ENCODE measurements at regions not wholly inside any gene's neighbourhood (a gene's known extent, or its start where the extent isn't known, plus 50 kb on each side); places are given as distances from the start of the nearest gene placed in this dataset.
A peak's percentile ranks its signal among the peaks of the same experiment; 100 is the strongest.
"Not testable (repeated sequence)": the region's sequence is repeated elsewhere in the genome, so short reads cannot be mapped to it uniquely, and the experiment has no call there.

GRCh38 chr4:160365383-160365782 is 1262.5 kb downstream of the RAPGEF2 start:
- DNase-seq, result peak; percentile 11

DNA sequence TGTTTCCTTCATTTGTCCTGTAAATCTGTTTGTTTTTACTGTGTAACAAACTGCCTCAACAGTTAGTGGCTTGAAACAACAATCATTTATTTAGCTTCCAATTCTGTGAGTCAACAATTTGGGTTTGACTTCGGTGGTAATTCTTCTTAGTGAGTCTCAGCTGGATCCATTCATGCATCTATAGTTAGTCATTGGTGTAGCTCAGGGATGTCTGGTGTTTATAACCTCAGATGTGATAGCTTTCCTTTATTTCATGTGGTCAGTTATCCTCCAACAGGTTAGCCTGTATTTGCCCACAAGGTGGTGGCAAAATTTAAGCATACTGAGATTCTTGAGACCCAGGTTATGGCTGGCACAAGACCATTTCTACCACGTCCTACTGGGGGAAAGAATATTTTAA is 1267.2 kb downstream of the RAPGEF2 start:
- DNase-seq, result no peak

DNA sequence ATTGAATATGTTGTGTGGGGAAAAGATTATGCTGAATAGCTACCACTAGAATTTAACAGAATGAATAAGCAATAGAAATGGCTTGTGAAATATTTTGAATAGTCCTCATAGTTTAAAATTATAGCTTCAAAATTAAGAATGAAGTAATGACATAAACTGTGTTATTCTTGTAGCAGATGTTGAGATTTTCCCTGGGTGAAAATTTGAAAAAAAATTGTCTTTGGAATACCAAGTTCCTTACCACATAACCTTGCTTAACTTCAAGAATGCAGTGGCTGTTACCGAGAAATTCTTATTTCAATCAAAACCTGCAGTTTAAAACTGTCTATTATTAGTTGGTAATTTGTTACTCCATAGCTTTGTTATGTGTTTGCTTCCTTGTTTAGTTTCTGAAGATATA is 1268.6 kb downstream of the RAPGEF2 start:
- DNase-seq, result no peak

- DNase-seq, result no peak
Measured at GRCh38 chr4:160372390-160372789, 1269.5 kb downstream of the RAPGEF2 start.

DNA sequence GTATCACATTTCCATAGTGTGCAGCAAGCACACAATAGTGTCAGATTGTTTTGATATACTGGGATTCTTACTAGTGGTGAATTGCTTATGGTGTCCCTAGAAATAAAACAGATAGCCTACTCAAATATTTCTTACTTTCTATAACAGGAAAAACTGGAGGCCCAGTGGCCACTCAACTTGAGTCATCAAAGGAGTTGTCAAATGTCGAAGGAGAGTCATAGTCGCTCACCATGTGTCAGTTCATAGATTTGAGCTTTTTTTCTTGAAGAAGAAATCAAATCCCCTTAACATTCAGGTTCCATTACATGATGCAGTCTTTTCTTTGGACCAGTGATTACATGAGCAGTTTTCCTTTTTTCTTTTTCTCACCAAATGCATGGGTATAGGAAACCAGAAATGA is 1271.0 kb downstream of the RAPGEF2 start:
- DNase-seq, result no peak

GRCh38 chr4:160375772-160376452 is 1273.0 kb downstream of the RAPGEF2 start:
- no peak for DNase-seq

DNA sequence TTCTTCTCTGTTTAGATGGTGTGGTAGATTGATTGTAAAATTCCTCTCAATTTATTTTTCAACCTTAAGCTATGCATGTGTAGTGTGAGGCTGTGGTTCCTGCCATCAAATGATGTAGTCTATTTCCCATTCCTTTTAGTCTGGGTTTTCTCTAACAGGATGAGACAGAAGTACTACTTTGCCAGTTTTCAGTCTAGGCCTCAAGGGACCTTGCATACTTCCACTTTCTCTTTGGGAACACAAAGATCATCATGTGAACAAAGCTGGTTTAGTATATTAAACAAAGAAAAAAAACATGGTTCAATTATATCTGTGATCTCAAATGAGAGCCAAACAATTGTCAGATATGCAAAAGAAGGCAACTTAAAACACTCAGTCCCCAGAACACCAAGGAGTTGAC is 1284.0 kb downstream of the RAPGEF2 start:
- no peak for DNase-seq

DNA sequence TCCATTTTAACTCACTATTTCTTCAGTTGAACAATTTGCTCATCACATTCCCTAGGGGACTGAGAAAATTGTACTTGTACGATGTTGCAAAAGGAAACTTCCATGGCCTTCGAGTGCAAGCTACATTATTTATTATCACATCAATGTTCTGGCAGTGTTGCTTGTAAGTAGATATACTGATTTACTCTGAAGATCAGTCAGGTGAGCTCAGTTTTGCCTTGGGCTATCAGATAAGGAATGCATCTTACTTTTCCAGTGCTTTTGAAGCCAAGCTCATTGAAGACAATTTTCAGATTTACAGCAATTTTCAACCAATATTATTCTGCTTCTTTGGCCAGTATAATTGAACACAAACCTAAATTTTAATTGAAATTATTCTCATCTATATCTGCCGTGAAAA is 1296.9 kb downstream of the RAPGEF2 start:
- DNase-seq, result no peak

GRCh38 chr4:160403081-160403480 is 1300.2 kb downstream of the RAPGEF2 start:
- no peak for DNase-seq

- DNase-seq, result no peak
Measured at GRCh38 chr4:160406263-160406825, 1303.5 kb downstream of the RAPGEF2 start.

DNA sequence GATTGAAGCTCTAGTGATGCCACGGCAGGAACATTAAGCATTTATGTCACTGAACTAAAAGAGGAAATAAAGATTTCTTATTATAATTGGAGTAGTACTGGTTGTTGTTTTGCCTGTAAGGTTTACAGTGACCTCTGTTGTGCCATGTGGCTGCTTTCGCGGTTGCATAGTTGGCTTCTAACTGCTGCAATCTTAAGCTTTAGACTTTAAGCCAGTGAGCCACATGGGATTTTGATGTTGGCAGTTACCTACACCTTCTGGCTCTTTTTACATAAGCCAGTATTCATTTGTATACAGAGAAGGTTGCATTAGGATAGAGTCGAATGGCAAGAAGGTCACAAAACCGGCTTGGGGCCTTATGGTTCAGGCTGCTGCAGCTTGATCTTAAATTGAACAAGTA is 1311.6 kb downstream of the RAPGEF2 start:
- peak; percentile 88 for DNase-seq

- DNase-seq, result no peak
Measured at GRCh38 chr4:160423879-160424451, 1321.1 kb downstream of the RAPGEF2 start.

- no peak for DNase-seq
Measured at GRCh38 chr4:160426233-160426632, 1323.4 kb downstream of the RAPGEF2 start.

DNA sequence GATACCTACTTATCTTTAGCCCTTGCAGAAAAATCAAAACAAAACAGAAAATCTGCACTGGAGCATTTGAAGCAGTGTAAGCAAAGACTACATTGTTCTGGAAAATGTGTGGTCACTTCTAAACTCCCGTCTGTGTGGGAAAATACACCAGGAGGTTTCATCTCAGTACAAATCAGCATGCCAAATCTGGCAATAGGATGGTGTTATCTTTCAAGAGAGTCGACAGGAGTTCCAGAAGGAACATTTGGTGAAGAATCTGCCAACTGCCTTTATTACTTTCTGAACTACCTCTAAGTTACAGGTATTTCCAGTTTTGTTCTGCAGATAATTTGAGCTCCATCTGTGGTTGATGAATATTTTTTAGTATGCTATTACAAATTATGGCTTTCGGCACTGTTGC is 1348.0 kb downstream of the RAPGEF2 start:
- DNase-seq, result no peak

DNA sequence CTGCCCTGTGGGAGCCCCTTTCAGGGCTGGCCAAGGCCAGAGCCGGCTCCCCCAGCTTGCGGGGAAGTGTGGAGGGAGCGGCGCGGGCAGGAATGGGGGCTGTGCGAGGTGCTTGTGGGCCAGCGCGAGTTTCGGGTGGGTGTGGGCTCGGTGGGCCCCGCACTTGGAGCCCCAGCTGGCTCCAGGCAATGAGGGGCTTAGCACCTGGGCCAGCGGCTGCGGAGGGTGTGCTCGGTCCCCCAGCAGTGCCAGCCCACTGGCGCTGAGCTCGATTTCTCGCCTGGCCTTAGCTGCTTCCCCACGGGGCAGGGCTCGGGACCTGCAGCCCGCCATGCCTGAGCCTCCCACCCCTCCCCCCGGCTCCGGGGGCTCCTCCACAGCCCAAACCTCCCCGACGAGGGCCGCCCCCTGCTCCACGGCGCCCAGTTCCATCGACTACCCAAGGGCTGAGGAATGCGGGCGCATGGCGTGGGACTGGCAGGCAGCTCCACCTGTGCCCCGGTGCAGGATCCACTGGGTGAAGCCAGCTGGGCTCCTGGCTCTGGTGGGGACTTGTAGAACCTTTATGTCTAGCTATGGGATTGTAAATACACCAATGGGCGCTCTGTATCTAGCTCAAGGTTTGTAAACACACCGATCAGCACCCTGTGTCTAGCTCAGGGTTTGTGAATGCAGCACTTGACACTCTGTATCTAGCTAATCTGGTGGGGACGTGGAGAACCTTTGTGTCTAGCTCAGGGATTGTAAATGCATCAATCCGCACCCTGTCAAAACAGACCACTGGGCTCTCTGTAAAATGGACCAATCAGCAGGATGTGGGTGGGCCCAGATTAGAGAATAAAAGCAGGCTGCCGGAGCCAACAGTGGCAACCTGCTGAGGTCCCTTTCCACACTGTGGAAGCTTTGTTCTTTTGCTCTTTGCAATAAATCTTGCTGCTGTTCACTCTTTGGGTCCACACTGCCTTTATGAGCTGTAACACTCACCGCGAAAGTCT is 1379.1 kb downstream of the RAPGEF2 start:
- DNase-seq, result not testable (repeated sequence)

- no peak for DNase-seq
Measured at GRCh38 chr4:160485071-160485687, 1382.3 kb downstream of the RAPGEF2 start.

- DNase-seq, result no peak
Measured at GRCh38 chr4:160492181-160492580, 1389.3 kb downstream of the RAPGEF2 start.

DNA sequence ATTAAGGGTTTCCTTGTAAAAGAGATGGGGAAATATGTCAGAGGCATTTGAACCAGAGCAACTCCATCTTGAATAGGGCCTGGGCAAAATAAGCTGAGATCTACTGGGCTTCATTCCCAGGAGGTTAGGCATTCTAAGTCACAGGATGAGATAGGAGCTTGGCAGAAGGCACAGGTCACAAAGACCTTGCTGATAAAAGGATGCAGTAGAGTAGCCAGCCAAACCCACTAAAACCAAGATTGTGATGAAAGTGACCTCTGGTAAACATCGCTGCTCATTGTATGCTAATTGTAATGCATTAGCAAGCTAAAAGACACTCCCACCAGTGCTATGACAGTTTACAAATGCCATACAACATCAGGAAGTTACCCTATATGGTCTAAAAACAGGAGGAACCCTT is 1390.3 kb downstream of the RAPGEF2 start:
- DNase-seq, result no peak

DNA sequence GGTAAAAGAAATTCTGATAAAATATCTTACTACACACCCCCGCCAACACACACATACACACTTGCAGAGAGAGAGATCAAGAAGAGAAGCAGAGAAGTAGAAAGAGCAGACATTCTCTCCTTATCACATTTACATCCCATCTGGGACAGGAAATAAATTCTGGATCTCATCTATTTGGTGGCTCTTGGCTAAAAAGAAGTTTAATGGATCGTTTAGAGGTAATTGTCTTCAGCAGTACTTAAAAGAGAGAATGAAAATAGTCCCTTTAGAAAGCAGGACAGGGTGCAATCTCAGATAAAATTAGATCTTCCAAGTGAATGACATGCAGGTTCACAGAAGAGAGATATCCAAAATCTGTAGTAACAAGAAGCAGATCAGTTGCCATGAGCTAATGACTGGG is 1392.5 kb downstream of the RAPGEF2 start:
- DNase-seq, result no peak

DNA sequence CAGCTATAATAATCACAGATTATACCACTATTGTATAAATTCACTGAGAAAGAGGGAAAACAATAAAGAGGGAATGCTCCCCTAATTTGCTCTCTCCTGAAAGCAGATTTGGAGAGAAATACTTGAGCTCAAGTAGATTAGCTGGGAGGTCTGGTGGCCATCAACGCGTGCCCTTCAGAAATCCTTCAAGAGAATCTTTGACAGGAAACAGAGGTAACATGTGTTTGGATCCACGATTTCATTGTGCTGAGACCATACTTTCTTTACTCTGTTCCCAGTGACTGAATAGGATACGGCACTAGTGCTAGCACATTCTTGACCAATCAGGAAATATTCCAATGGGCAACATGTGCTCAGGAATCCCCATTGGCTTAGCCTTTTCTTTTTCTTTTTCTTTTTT is 1395.3 kb downstream of the RAPGEF2 start:
- no peak for DNase-seq

GRCh38 chr4:160505724-160506123 is 1402.8 kb downstream of the RAPGEF2 start:
- DNase-seq, result no peak

GRCh38 chr4:160510928-160511327 is 1408.0 kb downstream of the RAPGEF2 start:
- no peak for DNase-seq

- DNase-seq, result no peak
Measured at GRCh38 chr4:160514126-160514525, 1411.2 kb downstream of the RAPGEF2 start.
